Endothelial cell of umbilical vein (primary cell): ENCODE measurements at regions not wholly inside any gene's neighbourhood (a gene's known extent, or its start where the extent isn't known, plus 50 kb on each side); places are given as distances from the start of the nearest gene placed in this dataset.

Experiments used
- BruUV-seq: library from RNA; stranded (reverse); fragments of 400-500 nt; replicated peaks from 2 replicates; lab custom pipeline; 2021; lab: Mats Ljungman, UMichigan
- CTCF ChIA-PET: fragments of 300-600, 350-600 bp; sonication (Branson Sonifier 250); formaldehyde crosslinking; loops from one replicate; lab custom pipeline; 2021; ENCODE audit warnings: antibody characterized with exemption, inconsistent platforms; lab: Charles Lee
- POLR2A ChIA-PET: fragments of 300-600, 350-600 bp; sonication (Branson Sonifier 250); formaldehyde crosslinking; loops from one replicate; lab custom pipeline; 2021; ENCODE audit warnings: antibody characterized with exemption, inconsistent platforms; lab: Charles Lee
- DNase-seq: peaks from one replicate; pipeline ENCODE4 v3.0.0-alpha.2; 2011; ENCODE audit warnings: low read depth, low spot score
- FAIRE-seq: peaks from 2 replicates; lab custom pipeline; 2011; peaks lifted over from hg19 to GRCh38; lab: Jason Lieb, UNC
- H2AFZ ChIP-seq: 2 replicates; pipeline ENCODE4 v1.6.0; 2012; ENCODE audit warnings: low read depth, low read length, control low read depth, inconsistent platforms
- H3K27ac ChIP-seq: 2 replicates; pipeline ENCODE4 v1.5.1; 2011; ENCODE audit warnings: low read depth, mild to moderate bottlenecking, control low read depth, low read length, moderate library complexity; ENCODE audit not compliant: insufficient read depth
- H3K27me3 ChIP-seq, 2 experiments: 2 replicates each; pipeline versions ENCODE4 v1.6.0 to v1.6.1; 2011; ENCODE audit warnings: low read length in 2 of 2, mixed read lengths in 1 of 2; ENCODE audit not compliant: control insufficient read depth in 2 of 2, insufficient read depth in 2 of 2
- H3K36me3 ChIP-seq, 2 experiments: 2 replicates in 1 of 2; 3 replicates in 1 of 2; pipeline ENCODE4 v1.5.1; 2011; ENCODE audit warnings: low read length in 2 of 2, mild to moderate bottlenecking in 1 of 2, moderate library complexity in 1 of 2; ENCODE audit not compliant: control insufficient read depth in 2 of 2, insufficient read depth in 2 of 2; ENCODE audit errors: extremely low read depth in 1 of 2
- H3K4me1 ChIP-seq: 3 replicates; pipeline ENCODE4 v1.5.1; 2011; ENCODE audit warnings: mild to moderate bottlenecking, low read length; ENCODE audit not compliant: control insufficient read depth, insufficient read depth; ENCODE audit errors: extremely low read depth
- H3K4me2 ChIP-seq: 2 replicates; pipeline ENCODE4 v1.6.1; 2011; ENCODE audit warnings: low read length, control low read depth, mixed read lengths; ENCODE audit not compliant: insufficient read depth
- H3K4me3 ChIP-seq, 3 experiments: fragments of 200-600 bp in 1 of 3; sonication (generic), shearing (Covaris generic) in 1 of 3; replicated peaks in 1 of 3; 2 replicates each; pipeline ENCODE4 v1.5.1; 2011 to 2016; ENCODE audit warnings: control low read depth in 3 of 3, low read length in 3 of 3, mild to moderate bottlenecking in 2 of 3, inconsistent platforms in 1 of 3, low read depth in 1 of 3, moderate library complexity in 1 of 3; ENCODE audit not compliant: insufficient read depth in 1 of 3
- H3K79me2 ChIP-seq: 2 replicates; pipeline ENCODE4 v1.6.0; 2012; ENCODE audit warnings: low read length, inconsistent platforms; ENCODE audit not compliant: control insufficient read depth, insufficient read depth
- H3K9ac ChIP-seq: replicated peaks from 2 replicates; pipeline ENCODE3; 2011; ENCODE audit warnings: low read length, control low read depth; ENCODE audit not compliant: insufficient read depth; ENCODE audit errors: extremely low read depth
- H3K9me1 ChIP-seq: replicated peaks from 3 replicates; pipeline ENCODE4 v1.6.0; 2011; ENCODE audit warnings: mild to moderate bottlenecking, low read length; ENCODE audit not compliant: control insufficient read depth, insufficient read depth; ENCODE audit errors: extremely low read depth
- H3K9me3 ChIP-seq: replicated peaks from 2 replicates; pipeline ENCODE4 v1.5.1; 2012; ENCODE audit warnings: low read length, inconsistent platforms; ENCODE audit not compliant: control insufficient read depth, insufficient read depth
- H4K20me1 ChIP-seq: replicated peaks from 2 replicates; pipeline ENCODE3; 2011; ENCODE audit warnings: mild to moderate bottlenecking, low read length; ENCODE audit not compliant: control insufficient read depth, insufficient read depth; ENCODE audit errors: extremely low read depth
- CTCF ChIP-seq, 2 donors: IDR thresholded peaks; 1 replicate in 1 of 2; 2 replicates in 1 of 2; pipeline ENCODE4 v1.5.1; 2011; ENCODE audit warnings: low read length in 2 of 2, mild to moderate bottlenecking in 2 of 2, moderate library complexity in 2 of 2, control low read depth in 1 of 2, inconsistent platforms in 1 of 2, low read depth in 1 of 2; ENCODE audit not compliant: insufficient read depth in 1 of 2; ENCODE audit errors: extremely low read depth in 1 of 2
- EZH2 ChIP-seq: IDR thresholded peaks from 2 replicates; pipeline ENCODE4 v1.6.1; 2012; ENCODE audit warnings: borderline replicate concordance, low read depth, mild to moderate bottlenecking, moderate library complexity, low read length, inconsistent platforms; ENCODE audit not compliant: severe bottlenecking
- FOS ChIP-seq: IDR thresholded peaks from 2 replicates; pipeline ENCODE4 v1.6.1; 2011; ENCODE audit warnings: mild to moderate bottlenecking, low read length, moderate library complexity, borderline replicate concordance; ENCODE audit not compliant: insufficient read depth
- GATA2 ChIP-seq: IDR thresholded peaks from 2 replicates; pipeline ENCODE4 v1.7.0; 2011; ENCODE audit warnings: low read depth, mild to moderate bottlenecking, moderate library complexity, mixed read lengths, low read length; ENCODE audit not compliant: insufficient read length, insufficient read depth
- JUN ChIP-seq: IDR thresholded peaks from 2 replicates; pipeline ENCODE4 v1.6.1; 2011; ENCODE audit warnings: borderline replicate concordance, low read depth; ENCODE audit not compliant: insufficient read length, insufficient read depth
- MAX ChIP-seq: IDR thresholded peaks from 2 replicates; pipeline ENCODE4 v1.6.1; 2011; ENCODE audit not compliant: insufficient read depth, insufficient read length
- MYC ChIP-seq: IDR thresholded peaks from one replicate; pipeline ENCODE4 v1.6.1; 2011; ENCODE audit warnings: mild to moderate bottlenecking, low read depth, low read length
- POLR2A ChIP-seq: IDR thresholded peaks from 2 replicates; pipeline ENCODE4 v1.6.1; 2012; ENCODE audit warnings: low read depth, mild to moderate bottlenecking, control low read depth, low read length
- POLR2AphosphoS5 ChIP-seq: IDR thresholded peaks from 2 replicates; pipeline ENCODE4 v1.6.1; 2012; ENCODE audit warnings: low read depth, mild to moderate bottlenecking, control low read depth, low read length, moderate library complexity; ENCODE audit not compliant: insufficient read depth
- dilution Hi-C: fragments of 300-500 bp; cut with MboI; formaldehyde crosslinking; loops from one replicate; pipeline ENCODE4 v1.15.0; 2019; ENCODE audit warnings: low sequenced_read_pairs; ENCODE audit not compliant: extremely low pct_ligation_motif_present
- intact Hi-C: fragments of 100-400 bp; cut with micrococcal nuclease; formaldehyde crosslinking; loops from one replicate; pipeline ENCODE4 v1.10.0; 2022

GRCh38 chr2:83757329-83757728 lies 701.8 kb downstream of the SUCLG1 start:
- Histone ChIP-seq H2AFZ (no peak overlapping the region), H3K9ac (no peak overlapping the region), H3K4me1 (no peaks in the 10 kb centered on the region), H3K4me2 (no peak overlapping the region), H3K9me3 (no peaks in the 10 kb centered on the region), H3K79me2 (no peaks in the 10 kb centered on the region), H4K20me1 (no peaks in the 10 kb centered on the region), H3K9me1 (no peaks in the 10 kb centered on the region), H3K4me3 (no peak overlapping the region), H3K27ac (no peak overlapping the region), H3K27me3 (no peaks in the 10 kb centered on the region), H3K36me3 (no peaks in the 10 kb centered on the region)
- FAIRE-seq (no peak), DNase-seq (no peak)
- ChIA-PET CTCF (no interaction called here), POLR2A (no interaction called here)
- TF ChIP-seq FOS (no peak), MAX (no peak), POLR2AphosphoS5 (no peak), JUN (no peak), POLR2A (no peak), CTCF (IDR thresholded peaks at IDR 0.05; ENCODE audit: extremely low read depth in 1 of 2, insufficient read depth in 1 of 2, low read depth in 1 of 2, low read length in 2 of 2) (no peak), GATA2 (no peak), MYC (no peak), EZH2 (no peak)
- dilution Hi-C loops = no loop called here
- BruUV-seq = no TSS peak
- intact Hi-C loops = no loop called here
